BJ (cell line): ENCODE measurements at regions not wholly inside any gene's neighbourhood (a gene's known extent, or its start where the extent isn't known, plus 50 kb on each side); places are given as distances from the start of the nearest gene placed in this dataset.

Experiments used
- CTCF ChIA-PET: fragments of 350-600 bp; formaldehyde crosslinking; extraction: SDS; loops from one replicate; lab custom pipeline; 2021; ENCODE audit warnings: antibody characterized with exemption, inconsistent platforms; lab: Yijun Ruan, JAX
- POLR2A ChIA-PET: fragments of 300-600 bp; sonication (Branson Sonifier 250); formaldehyde crosslinking; extraction: SDS; loops from one replicate; lab custom pipeline; 2021; ENCODE audit warnings: antibody characterized with exemption; lab: Charles Lee
- DNase-seq: peaks from one replicate; pipeline ENCODE4 v3.0.0-alpha.2; 2011; ENCODE audit warnings: low read depth
- H3K27me3 ChIP-seq: 2 replicates; pipeline ENCODE4 v1.6.0; 2011; ENCODE audit warnings: low read length; ENCODE audit not compliant: control insufficient read depth, insufficient read depth
- H3K36me3 ChIP-seq: 2 replicates; pipeline ENCODE4 v1.5.1; 2011; ENCODE audit warnings: low read length; ENCODE audit not compliant: control insufficient read depth, insufficient read depth
- H3K4me3 ChIP-seq: 2 replicates; pipeline ENCODE4 v1.5.1; 2011; ENCODE audit warnings: low read depth, mild to moderate bottlenecking, control low read depth, low read length
- TF ChIP-seq, protein P1 (sequence below): IDR thresholded peaks from 2 replicates; pipeline ENCODE4 v1.5.1; 2011; ENCODE audit warnings: low read depth, mild to moderate bottlenecking, control low read depth, inconsistent platforms, low read length, moderate library complexity; ENCODE audit not compliant: insufficient read depth

DNA sequence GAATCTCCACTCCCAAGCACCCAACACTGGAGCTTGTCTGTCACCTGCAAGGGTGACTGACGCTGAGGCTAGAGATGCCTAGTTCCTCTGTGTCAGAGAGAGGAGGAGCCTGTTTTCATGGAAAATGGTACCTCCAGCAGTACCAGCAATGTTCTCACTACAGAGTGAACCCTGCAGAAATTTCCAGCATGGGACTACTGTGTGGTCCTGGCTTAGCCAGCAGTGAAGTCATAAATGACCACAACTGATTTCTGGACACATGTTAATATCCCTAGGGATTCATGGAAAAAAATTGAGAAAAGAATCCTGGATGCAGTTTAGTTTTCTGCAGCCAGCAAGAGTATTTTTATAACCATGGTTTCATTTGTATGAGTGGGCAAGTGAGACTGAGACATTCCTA, 468.1 kb downstream of the CD83 start:
- no peak overlapping the region for H3K4me3 ChIP-seq
- ChIA-PET CTCF (interaction anchor here (1.1 to 2.2 kb wide), 2 partner anchors 9 to 50 kb away, joined by 3 to 5 read pairs; no protein-coding TSS in a partner anchor), POLR2A (no interaction called here)
- TF ChIP-seq, protein P1, sequence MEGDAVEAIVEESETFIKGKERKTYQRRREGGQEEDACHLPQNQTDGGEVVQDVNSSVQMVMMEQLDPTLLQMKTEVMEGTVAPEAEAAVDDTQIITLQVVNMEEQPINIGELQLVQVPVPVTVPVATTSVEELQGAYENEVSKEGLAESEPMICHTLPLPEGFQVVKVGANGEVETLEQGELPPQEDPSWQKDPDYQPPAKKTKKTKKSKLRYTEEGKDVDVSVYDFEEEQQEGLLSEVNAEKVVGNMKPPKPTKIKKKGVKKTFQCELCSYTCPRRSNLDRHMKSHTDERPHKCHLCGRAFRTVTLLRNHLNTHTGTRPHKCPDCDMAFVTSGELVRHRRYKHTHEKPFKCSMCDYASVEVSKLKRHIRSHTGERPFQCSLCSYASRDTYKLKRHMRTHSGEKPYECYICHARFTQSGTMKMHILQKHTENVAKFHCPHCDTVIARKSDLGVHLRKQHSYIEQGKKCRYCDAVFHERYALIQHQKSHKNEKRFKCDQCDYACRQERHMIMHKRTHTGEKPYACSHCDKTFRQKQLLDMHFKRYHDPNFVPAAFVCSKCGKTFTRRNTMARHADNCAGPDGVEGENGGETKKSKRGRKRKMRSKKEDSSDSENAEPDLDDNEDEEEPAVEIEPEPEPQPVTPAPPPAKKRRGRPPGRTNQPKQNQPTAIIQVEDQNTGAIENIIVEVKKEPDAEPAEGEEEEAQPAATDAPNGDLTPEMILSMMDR = no peak
- peaks cover 3% of the 10 kb centered on the region; the same call in 1 of the 2 replicates for H3K27me3 ChIP-seq
- H3K36me3 ChIP-seq = no peaks in the 10 kb centered on the region
- no peak for DNase-seq

GRCh38 chr6:14589175-14589574, 471.6 kb downstream of the CD83 start:
- Histone ChIP-seq H3K4me3 (no peak overlapping the region), H3K27me3 (peaks cover 3% of the 10 kb centered on the region; the same call in 1 of the 2 replicates), H3K36me3 (no peaks in the 10 kb centered on the region)
- TF ChIP-seq, protein P1 = no peak
- DNase-seq = no peak
- ChIA-PET CTCF (no interaction called here), POLR2A (no interaction called here)

DNA sequence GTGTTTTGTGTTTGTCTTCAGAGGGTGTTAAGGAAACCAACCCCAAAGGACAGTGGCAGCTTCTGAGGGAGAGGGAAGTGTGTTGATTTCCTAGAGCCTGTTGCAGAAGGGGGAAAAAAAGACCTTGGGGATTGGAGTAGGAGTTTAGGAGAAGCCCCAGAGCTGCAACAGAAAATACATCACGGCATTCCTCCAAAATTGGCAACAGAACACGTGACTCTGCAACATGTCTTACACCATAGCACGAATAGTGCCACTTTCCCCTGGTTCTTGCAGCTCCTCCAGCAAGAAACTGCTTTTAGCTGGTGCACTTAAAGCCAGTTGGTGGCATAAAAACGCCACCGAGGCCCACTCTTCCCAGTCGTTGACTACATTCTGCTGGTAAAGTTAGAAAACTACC, 473.0 kb downstream of the CD83 start:
- Histone ChIP-seq H3K27me3 (peaks cover 3% of the 10 kb centered on the region; the same call in 1 of the 2 replicates), H3K36me3 (no peaks in the 10 kb centered on the region), H3K4me3 (no peak overlapping the region)
- CTCF ChIA-PET = no interaction called here
- POLR2A ChIA-PET = no interaction called here
- TF ChIP-seq, protein P1 = no peak
- no peak for DNase-seq

- TF ChIP-seq, protein P1 = no peak
- Histone ChIP-seq H3K36me3 (no peaks in the 10 kb centered on the region), H3K4me3 (no peak overlapping the region), H3K27me3 (peaks cover 3% of the 10 kb centered on the region; the same call in 1 of the 2 replicates)
- DNase-seq = no peak
- POLR2A ChIA-PET = no interaction called here
- CTCF ChIA-PET = no interaction called here
Observed at GRCh38 chr6:14591998-14592397, 474.4 kb downstream of the CD83 start.

DNA sequence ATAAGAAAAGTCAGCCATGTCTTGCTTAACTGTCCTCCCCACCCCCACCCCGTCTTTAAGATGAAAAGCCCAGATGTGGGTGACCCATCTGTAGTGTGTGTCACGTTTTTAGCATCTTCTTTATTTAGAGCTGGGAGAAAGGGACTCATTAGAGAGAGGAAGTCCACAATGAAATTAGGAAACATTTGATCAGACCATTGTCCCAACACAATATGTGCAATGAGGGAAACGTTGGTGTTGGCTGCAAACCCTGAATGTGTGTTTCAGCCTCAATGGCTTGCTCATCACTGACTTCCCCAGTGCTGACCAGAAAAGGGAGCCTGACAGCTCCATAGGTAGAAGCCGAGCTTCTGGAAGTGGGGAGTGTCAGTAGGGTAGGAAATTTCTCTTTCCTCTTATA, 475.7 kb downstream of the CD83 start:
- H3K36me3 ChIP-seq = no peaks in the 10 kb centered on the region
- H3K4me3 ChIP-seq = no peak overlapping the region
- TF ChIP-seq, protein P1 = no peak
- POLR2A ChIA-PET = no interaction called here
- CTCF ChIA-PET = no interaction called here
- H3K27me3 ChIP-seq = peaks cover 3% of the 10 kb centered on the region; the same call in 1 of the 2 replicates
- DNase-seq = no peak
